NCI-H2227 treated with DMSO at 0.1 percent for 48 hours (cell line): ENCODE measurements at regions not wholly inside any gene's neighbourhood (a gene's known extent, or its start where the extent isn't known, plus 50 kb on each side); places are given as distances from the start of the nearest gene placed in this dataset.

Experiments
- DNase-seq: peaks from one replicate; lab custom pipeline; 2025; lab: John Stamatoyannopoulos, UW

DNA sequence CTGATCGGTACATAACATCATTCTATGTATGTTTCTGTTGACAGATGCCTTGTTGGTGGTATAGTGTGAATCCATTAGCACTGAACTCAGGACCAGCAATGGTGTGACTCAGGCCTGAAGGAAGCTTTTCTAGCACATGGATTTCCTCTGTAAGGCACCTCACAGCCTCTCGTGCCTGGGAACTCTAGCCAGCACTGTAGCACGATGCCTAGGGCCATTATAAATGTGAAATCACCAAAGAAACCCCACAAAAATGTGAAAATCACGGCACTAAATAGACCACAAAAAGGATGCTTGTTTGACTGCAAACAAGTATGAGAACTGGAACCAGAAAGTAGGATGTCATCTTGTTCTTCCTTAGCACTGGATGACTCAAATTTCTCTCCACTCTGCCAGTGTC is 63.7 kb upstream of the NKX2-2 start:
- DNase-seq, result no peak

DNA sequence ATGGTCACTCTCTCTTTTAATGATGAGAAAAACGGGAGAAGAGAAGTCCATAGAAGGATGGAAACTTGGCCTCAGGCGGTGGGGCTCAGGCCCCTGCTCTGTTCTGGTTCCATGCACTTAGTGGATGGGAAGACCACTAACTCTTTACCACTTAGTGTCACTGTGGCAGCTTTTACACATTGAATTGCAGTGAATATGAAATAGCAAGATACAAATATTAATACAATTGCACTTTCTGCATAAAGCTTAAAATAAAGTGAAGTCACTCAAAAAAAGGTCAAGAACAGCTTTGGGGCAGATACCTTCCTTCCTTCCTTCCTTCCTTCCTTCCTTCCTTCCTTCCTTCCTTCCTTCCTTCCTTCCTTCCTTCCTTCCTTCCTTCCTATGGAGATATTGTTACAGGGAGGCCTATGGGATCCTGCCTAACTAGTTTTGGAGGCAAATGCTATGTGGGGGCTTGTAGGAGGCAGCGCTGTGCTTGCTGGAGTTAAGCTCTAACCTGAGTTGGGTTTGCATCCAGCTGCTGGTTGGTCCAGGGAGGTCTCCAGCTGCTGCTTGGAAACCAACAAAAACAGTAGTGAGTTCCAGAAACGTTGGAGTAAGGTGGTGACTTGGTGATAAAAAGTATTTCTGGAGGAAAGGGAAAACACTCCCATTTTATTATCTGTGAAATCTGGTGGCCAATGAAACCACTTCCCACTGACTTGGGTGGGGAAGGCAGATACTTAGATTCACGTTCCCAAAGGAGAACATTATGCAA is 62.3 kb upstream of the NKX2-2 start:
- DNase-seq, result no peak

DNA sequence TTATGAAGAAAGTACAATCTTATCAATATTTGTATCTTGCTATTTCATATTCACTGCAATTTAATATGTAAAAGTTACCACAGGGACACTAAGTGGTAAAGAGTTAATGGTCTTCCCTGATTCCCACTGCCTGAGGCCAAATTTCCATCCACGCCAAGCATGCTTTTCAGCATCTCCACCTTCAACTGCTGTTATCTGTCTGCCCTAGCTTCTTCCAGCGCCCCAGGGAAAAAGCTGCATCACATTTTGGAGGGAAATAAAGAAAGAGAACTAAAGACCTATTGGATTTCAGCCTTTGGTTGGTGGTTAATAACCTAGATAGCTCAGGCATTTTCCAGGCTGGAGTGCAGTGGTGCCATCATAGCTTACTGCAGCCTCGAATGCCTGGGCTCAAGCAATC is 61.3 kb upstream of the NKX2-2 start:
- no peak for DNase-seq

DNA sequence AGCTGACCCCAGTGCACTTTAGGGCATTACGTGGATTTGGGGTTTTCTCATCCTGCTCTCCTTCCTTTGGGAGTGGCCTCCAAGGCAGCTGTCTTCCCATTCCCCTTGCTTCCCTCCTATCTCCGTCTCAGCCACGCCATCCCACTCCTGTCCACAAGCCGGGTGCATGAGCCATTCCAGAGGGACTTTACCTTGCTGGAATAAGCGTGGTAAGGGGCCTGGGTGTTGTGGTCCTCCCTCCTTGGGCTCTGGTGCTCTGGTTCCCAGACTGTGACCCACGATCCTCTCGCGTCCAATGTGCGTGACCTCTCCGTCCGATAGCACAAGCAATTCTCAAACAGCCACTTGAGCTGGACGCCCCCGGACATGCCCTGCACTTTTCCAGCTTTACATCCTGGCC is 60.6 kb upstream of the NKX2-2 start:
- no peak for DNase-seq

DNA sequence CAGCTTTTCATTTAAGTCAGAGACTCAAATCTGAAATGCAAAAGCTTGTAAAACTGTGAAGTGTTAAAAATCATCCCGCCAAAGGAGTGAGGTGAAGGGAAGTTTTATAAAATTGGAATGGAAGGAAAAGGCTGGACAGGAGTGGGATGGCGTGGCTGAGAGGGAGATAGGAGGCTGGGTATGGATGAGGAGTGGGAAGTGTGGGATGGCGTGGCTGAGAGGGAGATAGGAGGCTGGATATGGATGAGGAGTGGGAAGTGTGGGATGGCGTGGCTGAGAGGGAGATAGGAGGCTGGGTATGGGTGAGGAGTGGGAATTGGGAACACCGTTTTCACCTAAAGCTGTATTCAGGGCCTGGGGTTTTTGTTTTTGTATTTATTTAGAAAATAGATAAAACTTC is 59.4 kb upstream of the NKX2-2 start:
- no peak for DNase-seq

DNA sequence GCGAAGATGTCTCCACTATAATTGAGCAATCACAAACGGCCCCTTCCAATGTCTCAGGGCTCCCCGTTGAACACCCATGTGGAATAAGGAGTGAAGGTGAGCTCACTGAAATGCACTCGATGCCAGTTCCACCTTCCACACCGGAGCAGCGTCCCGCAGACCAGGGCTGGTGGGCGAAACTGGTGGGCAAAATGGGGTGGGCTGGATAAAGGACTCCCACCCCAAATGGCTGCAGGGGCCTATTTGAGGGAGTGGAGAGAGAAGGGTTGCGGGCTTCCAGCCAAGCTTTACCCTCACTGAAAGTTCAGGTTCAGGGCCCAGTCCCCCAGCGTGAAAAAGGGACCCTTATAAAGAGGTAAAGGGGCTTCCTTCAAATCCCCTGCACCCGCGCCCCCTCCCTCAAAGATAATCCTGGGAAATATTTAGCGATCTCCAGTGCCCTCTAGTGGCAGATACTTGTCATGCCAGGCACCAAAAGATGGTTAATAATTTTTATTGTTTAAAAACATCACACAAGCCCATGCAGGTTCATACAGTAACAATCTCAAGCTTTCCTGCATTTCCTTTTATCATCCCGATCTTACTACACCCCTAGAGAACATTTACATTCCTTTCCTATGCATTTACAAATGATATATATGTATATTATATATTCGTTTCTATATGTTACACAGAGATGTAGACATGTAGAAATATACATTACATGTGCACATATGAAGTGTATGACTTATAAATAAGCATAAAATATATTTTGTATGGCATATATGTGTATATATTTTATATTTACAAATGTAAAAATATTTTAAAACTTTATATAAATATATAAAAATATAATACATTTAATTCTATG is 58.2 kb upstream of the NKX2-2 start:
- DNase-seq, result no peak

DNA sequence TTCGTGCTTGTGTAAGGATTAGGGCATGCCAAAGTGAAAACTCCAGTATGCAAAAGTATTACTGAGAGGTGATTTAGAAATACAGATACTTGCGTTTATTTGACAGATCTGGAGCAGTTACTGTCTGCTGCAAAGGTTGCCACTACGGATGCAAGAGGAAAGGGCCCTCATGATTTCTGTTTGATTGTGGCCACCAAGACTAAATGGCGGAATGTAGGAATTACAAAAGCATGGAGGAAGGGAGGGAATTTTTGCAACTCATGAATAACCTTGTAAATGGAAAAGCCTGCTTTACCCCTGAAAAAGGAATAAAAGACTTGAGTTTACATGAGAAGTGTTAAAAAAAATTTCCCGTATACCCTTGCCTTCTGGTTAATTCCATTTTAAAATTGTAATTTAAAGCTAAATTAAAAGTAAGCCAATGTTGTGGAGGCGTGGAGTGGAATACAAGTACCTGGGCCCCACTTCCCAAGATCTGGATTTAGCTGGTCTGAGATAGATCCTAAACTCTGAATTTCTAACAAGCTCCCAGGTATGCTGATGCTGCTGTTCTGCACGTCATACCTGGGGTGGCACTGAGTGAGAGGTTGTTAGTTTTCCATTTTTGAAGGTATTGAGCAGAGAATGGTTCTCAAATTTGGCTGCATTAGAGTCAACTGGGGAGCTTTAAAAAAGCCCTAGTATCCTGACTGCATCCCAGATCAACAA is 56.6 kb upstream of the NKX2-2 start:
- DNase-seq, result no peak

DNA sequence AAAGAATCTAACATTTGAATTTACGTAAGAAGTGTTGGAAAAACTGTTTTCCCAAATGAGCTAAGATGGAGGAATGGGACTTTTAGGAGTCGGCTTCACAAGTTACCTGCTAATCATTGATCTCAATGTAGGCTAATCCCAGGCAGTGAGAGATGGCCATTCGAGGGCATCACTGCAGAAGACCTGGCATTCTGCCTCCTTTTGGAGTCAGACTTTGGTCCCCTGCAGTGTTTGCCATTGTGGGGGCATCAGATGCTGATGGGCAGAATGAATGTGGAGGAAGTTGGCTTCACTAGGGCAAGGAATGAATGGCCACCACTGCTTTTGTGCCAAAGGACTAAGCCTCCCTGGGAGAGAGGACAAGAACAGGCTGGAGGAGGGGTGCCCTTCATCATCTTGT is 55.7 kb upstream of the NKX2-2 start:
- DNase-seq, result no peak

DNA sequence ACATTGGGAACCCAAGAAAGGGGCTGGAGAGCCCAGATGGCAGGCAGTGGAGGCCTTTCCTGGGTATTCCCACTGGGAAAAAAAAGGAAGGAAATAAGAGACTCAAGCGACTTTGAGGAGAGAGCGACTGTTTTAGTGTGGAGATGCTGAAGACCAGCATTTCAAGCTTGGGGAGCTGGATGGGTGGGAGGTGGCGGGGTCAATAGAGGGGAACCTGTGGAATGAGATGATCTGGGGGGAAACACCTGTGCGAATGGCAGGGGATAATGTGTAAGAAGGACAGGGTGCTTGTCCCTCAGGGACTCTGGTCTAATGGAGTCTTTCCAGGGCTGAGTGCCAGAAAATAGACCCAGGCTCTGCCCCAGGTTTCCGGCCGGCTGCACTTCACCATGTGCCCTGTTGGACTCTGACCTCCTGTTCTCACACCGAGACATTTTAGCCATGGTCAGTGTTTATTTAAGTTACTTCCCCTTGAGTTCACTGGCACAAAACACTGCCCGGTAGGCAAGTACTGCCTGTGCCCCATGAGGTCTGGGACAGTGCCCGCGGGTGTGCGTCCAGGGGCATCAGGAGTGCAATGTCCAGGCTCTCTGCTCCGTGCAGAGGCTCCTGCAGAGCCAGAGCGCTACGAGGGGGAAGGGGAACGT is 50.4 kb upstream of the NKX2-2 start:
- DNase-seq, result no peak
